Activated CD4-positive, alpha-beta T cell treated with anti-CD3 and anti-CD28 coated beads for 1 hour (primary cell): ENCODE measurements at regions not wholly inside any gene's neighbourhood (a gene's known extent, or its start where the extent isn't known, plus 50 kb on each side); places are given as distances from the start of the nearest gene placed in this dataset.
"Not testable (repeated sequence)": the region's sequence is repeated elsewhere in the genome, so short reads cannot be mapped to it uniquely, and the experiment has no call there.

Experiments
- DNase-seq: peaks from one replicate; pipeline ENCODE4 v3.0.0-alpha.2; 2020

- no peak for DNase-seq
Observed at GRCh38 chr21:31530897-31531705, 128.4 kb upstream of the SOD1 start.

GRCh38 chr21:31530364-31530763, 129.1 kb upstream of the SOD1 start:
- no peak for DNase-seq

- no peak for DNase-seq
Observed at GRCh38 chr21:31529406-31529805, 130.1 kb upstream of the SOD1 start.

- no peak for DNase-seq
Observed at GRCh38 chr21:31526040-31526439, 133.5 kb upstream of the SOD1 start.

- DNase-seq: no peak
Observed at GRCh38 chr21:31524140-31524539, 135.4 kb upstream of the SOD1 start.

- DNase-seq: no peak
Observed at GRCh38 chr21:31521515-31521914, 138.0 kb upstream of the SOD1 start.

GRCh38 chr21:31520561-31521098, 138.9 kb upstream of the SOD1 start:
- no peak for DNase-seq

GRCh38 chr21:31518580-31518979, 140.9 kb upstream of the SOD1 start:
- no peak for DNase-seq

- DNase-seq: no peak
Observed at GRCh38 chr21:31517664-31518414, 141.7 kb upstream of the SOD1 start.

GRCh38 chr21:31515253-31515652, 144.2 kb upstream of the SOD1 start:
- no peak for DNase-seq

- no peak for DNase-seq
Observed at GRCh38 chr21:31514598-31514997, 144.9 kb upstream of the SOD1 start.

GRCh38 chr21:31513541-31513940, 146.0 kb upstream of the SOD1 start:
- not testable (repeated sequence) for DNase-seq

GRCh38 chr21:31511999-31512398, 147.5 kb upstream of the SOD1 start:
- DNase-seq: not testable (repeated sequence)

GRCh38 chr21:31511258-31511657, 148.2 kb upstream of the SOD1 start:
- no peak for DNase-seq

GRCh38 chr21:31509194-31510017, 150.1 kb upstream of the SOD1 start:
- DNase-seq: peak; percentile 62

GRCh38 chr21:31505975-31506374, 153.5 kb upstream of the SOD1 start:
- no peak for DNase-seq

- no peak for DNase-seq
Observed at GRCh38 chr21:31503939-31504338, 155.6 kb upstream of the SOD1 start.

- no peak for DNase-seq
Observed at GRCh38 chr21:31503467-31503866, 156.0 kb upstream of the SOD1 start.

- no peak for DNase-seq
Observed at GRCh38 chr21:31502537-31503143, 156.9 kb upstream of the SOD1 start.

GRCh38 chr21:31501926-31502325, 157.6 kb upstream of the SOD1 start:
- no peak for DNase-seq

GRCh38 chr21:31500982-31501381, 156.9 kb upstream of the TIAM1 start:
- DNase-seq: no peak

GRCh38 chr21:31500071-31500470, 156.0 kb upstream of the TIAM1 start:
- DNase-seq: no peak

GRCh38 chr21:31498985-31499384, 154.9 kb upstream of the TIAM1 start:
- DNase-seq: no peak
